HG03060 (cell line): ENCODE measurements at regions not wholly inside any gene's neighbourhood (a gene's known extent, or its start where the extent isn't known, plus 50 kb on each side); places are given as distances from the start of the nearest gene placed in this dataset.
"Not testable (repeated sequence)": the region's sequence is repeated elsewhere in the genome, so short reads cannot be mapped to it uniquely, and the experiment has no call there.

ENCODE experiments used
- ATAC-seq: cut with Tn5 transposase; IDR thresholded peaks from one replicate; pipeline ENCODE4 v1.9.1; 2021; ENCODE audit warnings: low read depth, moderate number of reproducible peaks; ENCODE audit not compliant: unreplicated experiment

DNA sequence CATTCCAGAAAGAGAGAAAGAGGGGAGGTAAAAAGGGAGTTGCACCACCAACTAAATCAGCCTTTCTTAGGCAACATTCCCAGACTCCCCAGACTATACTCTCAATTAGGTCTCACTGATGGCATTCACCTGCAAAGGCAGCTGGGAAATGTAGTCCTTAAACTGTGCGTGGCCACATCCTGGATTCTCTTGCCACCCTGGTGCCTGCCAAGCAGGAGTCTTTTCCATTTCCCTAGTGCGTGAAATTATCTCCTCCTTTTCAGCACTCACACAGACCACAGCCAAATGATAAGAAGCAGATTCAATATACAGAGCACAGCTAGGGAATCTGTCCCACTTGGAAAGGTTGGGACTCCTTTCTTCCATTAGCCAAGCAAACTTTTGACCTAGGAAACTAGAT, 298.0 kb downstream of the ANAPC1 start:
- ATAC-seq: not testable (repeated sequence)

- not testable (repeated sequence) for ATAC-seq
These were observed 288.9 kb downstream of the ANAPC1 start for GRCh38 chr2:111595072-111595471.

DNA sequence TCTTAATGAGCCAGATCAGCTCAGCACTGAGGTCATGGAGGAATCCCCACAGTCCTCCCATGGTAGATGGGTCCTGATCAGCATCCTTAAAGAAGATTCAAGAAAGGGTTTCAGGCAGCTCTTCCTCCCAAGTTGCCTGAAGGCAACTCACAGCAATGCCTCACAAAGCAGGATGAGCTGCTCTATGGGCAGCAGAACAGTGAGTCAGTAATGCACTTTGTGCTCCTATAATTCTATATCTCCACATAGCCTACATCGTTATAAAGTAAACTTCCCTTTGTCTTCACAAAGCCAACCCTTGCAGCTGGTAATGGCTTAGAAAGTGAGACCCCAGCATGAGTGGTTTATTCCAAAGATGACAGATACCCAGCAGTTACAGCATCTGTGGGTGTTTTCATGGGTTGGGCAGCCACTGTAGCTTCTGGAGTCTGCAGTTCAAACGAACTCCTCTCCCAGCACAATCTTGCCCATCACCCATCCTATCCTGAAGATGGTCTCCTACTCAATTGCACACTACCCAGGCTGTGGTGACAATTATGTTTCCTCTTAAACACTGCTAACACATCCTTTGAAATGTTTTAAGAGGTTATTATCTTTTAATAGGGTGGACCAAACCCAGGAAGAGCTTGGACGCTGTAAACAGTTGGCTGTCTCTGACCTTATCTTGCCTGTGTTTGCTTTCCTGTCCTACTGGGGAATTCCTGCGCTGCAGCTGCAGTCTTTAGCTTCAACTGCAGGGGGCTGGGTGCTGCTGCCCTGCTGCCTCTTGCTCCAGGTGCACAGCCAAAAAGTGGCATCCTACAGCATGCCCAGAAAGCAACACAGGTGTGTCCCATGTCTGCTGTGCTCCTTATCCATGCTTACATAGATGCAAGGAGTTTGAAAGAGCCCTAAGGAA, 286.9 kb downstream of the ANAPC1 start:
- not testable (repeated sequence) for ATAC-seq

- not testable (repeated sequence) for ATAC-seq
These were observed 285.0 kb downstream of the ANAPC1 start for GRCh38 chr2:111598944-111599343.

DNA sequence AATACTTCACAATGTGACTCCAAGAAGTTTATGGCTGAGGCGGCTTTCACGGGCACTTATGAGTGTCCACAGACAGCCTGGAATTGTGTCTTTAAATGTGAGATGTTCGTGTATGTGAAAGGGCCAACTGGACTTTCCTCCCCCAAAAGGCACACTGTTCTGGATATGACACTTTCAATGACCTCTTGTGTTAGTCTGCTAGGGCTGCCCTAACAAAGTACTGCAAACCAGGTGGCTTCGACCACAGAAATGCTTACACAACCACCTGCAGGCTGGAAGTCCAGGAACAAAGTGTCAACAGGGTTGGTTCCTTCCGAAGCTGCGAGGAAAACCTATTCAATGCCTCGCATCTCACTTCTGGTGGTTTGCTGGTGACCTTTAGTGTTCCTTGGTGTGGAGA, 281.7 kb downstream of the ANAPC1 start:
- ATAC-seq: not testable (repeated sequence)

DNA sequence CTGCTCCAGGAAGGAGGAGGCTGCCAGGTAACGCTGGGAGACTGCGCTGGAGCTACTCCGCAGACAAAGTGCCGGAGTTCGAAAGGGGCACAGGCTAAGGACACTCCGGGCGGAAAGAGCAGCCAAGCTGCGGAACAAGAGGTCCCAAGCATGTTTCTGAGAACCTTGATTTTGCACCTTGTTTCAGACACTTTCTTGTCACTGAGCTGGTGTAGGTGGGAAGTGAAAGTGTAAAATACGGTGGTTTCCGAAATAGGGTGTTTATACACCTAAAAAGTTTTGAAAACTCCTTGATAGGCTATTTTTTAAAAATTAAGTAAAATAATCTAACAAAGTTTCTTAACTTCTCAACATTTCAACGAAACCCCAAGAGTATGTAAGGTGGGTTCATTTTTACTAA, 278.2 kb downstream of the ANAPC1 start:
- ATAC-seq: not testable (repeated sequence)

GRCh38 chr2:111606632-111607031, 277.4 kb downstream of the ANAPC1 start:
- ATAC-seq: not testable (repeated sequence)

DNA sequence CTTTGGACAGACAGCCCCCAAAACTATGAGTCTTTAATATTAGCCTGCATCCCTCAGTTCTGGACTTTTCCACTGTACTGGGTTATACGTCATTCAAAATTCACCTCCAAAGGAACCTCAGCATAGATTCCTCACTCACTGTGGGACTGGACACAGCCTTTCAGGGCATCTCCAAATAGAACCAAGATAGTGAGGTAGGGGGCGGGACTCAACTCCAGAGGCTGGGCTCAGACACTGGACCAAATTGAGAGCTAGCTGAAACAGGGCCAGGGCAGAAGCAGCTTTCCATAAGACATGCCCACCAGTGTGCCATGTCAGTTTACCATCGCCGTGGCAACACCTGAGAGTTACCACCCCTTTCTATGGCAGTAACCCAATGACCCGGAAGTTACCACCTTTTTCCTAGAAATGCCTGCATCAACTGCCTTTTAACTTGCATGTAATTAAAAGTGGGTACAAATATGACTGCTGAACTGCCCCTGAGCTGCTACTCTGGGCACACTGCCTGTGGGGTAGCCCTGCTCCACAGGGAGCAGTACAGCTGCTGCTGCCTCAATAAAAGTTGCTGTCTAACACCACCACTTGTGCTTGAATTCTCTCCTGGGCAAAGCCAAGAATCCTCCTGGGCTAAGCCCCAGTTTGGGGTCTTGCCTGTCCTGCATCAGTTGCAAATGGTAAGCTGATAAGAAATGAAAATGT, 274.7 kb downstream of the ANAPC1 start:
- ATAC-seq: not testable (repeated sequence)

DNA sequence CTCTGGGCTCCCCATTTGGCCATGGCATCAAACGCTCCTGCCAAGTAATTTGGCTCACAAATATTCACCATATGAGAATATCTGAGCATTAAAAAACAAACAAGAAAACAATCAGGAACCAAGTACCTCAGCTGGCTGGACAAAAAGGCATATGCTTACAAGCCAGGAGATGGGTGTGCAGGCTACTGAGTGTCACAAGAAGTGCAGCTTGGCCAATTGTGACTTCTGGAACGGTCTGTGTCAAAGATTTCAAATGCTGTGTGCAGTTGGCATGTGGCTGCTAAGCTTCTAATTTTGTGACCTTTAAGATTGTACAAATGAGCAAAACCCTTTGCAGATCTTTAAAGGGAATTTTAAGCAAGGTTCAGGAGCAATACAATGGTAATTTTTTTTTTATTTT, 274.0 kb downstream of the ANAPC1 start:
- not testable (repeated sequence) for ATAC-seq

DNA sequence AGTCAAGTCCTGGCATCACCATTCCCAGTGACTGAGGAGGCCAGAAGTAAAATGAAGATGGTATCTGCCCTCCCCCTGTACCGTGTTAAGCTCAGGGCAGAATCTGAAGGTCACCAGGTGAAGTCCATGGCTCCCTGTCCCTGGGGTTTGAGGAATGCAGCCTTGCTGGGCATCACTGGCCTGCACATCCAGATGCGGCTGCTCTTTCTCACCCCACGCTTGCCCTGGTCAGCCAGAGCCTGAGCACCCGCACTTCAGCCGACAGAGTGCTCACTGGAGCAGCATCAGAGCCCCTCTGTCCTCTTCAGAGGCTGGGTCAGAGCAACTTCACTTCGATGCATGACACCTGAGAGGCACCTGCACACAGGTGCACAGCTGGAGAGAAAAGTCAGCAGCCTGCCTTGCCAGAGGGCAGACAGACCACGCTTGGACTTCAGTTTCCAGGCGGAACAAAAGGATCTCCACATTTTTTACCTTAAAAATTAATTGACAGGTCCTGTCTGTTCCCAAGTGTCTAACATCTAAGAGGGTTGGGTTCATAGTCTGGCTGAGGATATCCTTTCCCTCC, 267.3 kb downstream of the ANAPC1 start:
- no peak for ATAC-seq

DNA sequence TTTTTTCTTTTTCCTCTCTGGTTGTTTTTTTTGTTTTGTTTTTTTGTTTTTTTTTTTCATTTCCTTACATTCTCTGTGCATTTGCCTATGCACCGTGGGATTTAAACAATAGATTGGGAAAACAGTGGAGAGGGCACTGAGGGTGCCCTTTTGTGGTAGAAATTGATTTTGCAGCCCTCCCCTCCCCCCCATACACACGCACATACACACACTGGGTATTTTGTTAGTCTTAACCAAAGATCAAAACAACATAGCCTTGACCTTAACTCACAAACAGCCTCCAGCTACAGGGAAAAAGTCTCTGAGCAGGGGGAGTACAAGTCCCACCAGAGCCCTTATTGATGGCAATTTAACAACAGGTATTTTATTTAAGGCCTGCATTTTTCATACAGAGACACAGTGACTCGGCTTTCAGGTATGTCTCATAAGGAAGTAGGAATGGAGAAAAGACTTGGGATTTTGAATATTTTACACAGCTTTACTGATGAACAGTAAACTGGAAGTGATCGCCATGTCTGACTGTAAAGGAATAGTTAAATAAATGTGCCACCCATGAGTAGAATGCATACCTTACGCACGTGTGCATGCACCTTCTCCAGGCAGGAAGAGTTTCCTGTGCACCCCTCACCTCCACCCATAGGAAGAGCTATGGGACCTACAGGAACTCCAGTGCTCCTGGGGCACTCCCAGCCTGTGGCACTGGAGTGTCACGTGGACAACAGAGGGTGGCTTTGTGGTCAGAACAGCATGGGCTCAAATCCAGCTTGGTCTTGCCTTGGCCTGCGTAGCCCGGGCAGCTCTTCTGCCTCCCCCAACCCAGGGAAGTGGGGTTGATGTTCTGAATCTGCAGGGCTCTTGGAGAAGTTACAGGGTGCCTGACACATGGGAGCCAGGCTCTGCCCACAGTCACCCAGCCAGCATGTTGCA, 266.4 kb downstream of the ANAPC1 start:
- ATAC-seq: no peak

DNA sequence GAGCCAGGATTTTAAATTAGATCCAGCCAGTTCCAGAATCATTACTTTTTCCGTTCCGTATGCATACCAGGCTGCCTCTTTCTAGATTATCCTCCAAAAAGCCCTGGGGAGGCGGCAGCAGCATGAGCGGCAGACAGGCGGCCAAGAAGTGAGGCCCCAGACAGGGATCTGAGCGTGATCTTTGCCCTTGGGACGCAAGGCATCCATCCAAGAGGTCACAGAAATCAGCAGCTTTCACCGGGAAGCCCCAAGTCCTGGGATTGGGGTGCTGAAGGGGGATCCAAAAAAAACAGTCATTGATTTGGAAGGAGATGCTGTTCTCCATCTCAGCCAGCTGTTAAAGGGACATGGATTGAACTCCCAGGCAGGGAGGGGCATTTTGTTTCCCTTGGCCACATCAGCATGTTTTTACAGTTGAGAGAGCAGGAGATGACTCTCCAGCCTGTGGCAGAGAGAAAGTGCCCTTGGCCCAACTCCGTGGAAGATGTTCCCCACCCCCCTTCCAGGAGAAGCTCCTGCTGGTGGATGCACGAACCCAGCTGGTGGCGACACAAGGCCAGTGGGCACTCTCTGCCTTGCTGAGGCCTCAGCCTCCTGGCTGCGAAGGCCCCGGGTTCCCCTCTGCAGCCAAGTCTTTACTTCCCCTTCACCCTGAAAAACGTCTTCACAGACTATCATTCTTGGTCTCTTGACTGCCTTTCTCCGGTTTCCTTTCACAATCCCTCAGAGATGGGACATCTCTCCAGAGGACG, 265.6 kb downstream of the ANAPC1 start:
- no peak for ATAC-seq

GRCh38 chr2:111618978-111619902, 264.8 kb downstream of the ANAPC1 start:
- no peak for ATAC-seq

GRCh38 chr2:111620281-111620680, 263.7 kb downstream of the ANAPC1 start:
- no peak for ATAC-seq

DNA sequence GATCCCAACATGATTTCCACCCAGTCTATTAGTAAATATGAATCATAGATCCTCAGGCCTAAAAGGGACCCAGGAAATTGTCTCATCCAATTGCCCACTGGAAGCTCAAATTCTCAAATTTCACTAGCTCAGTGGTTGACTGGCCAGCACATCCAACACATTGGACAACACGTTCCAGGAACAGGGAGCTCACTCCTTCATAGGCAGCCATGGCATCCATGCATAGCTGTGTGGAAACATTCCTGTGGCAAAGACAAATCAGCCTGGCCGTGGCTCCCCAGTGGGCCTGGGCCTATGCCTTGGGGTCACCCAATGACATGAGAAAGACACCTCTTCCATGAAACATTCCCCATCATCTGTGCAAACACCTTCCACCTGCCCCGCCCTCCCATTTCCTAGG, 261.1 kb downstream of the ANAPC1 start:
- ATAC-seq: no peak

GRCh38 chr2:111623380-111623779, 260.6 kb downstream of the ANAPC1 start:
- no peak for ATAC-seq

GRCh38 chr2:111624411-111625156, 259.4 kb downstream of the ANAPC1 start:
- ATAC-seq: no peak

- ATAC-seq: not testable (repeated sequence)
These were observed 258.8 kb downstream of the ANAPC1 start for GRCh38 chr2:111625157-111625537.
